ENCODE measurements at regions not wholly inside any gene's neighbourhood (a gene's known extent, or its start where the extent isn't known, plus 50 kb on each side); places are given as distances from the start of the nearest gene placed in this dataset.

GRCh38 chr3:65210026-65210814 lies 522.4 kb upstream of the ADAMTS9 start:
- no peak for TF ChIP-seq CTCF (IDR thresholded peaks at IDR 0.05; ENCODE audit: insufficient read depth, low read depth, low read length, missing control alignments)
- H3K4me3 ChIP-seq (ENCODE audit: low read length), result no peak overlapping the region
- no peak for DNase-seq (ENCODE audit: low read depth)

- TF ChIP-seq CTCF (IDR thresholded peaks at IDR 0.05; ENCODE audit: insufficient read depth, low read depth, low read length, missing control alignments), result no peak
- no peak for DNase-seq (ENCODE audit: low read depth)
- H3K4me3 ChIP-seq (ENCODE audit: low read length), result no peak overlapping the region
Observed at GRCh38 chr3:65202395-65202794, 514.6 kb upstream of the ADAMTS9 start.

GRCh38 chr3:65201926-65202325 lies 514.1 kb upstream of the ADAMTS9 start:
- TF ChIP-seq CTCF (IDR thresholded peaks at IDR 0.05; ENCODE audit: insufficient read depth, low read depth, low read length, missing control alignments), result no peak
- no peak for DNase-seq (ENCODE audit: low read depth)
- no peak overlapping the region for H3K4me3 ChIP-seq (ENCODE audit: low read length)

GRCh38 chr3:65200310-65200970 lies 512.6 kb upstream of the ADAMTS9 start:
- no peak for TF ChIP-seq CTCF (IDR thresholded peaks at IDR 0.05; ENCODE audit: insufficient read depth, low read depth, low read length, missing control alignments)
- no peak for DNase-seq (ENCODE audit: low read depth)

GRCh38 chr3:65196663-65197062 lies 508.9 kb upstream of the ADAMTS9 start:
- TF ChIP-seq CTCF (IDR thresholded peaks at IDR 0.05; ENCODE audit: insufficient read depth, low read depth, low read length, missing control alignments), result no peak
- H3K4me3 ChIP-seq (ENCODE audit: low read length), result no peak overlapping the region
- no peak for DNase-seq (ENCODE audit: low read depth)

More at GRCh38 chr3:65200310-65200970, 512.6 kb upstream of the ADAMTS9 start:
- no peak overlapping the region for H3K4me3 ChIP-seq (ENCODE audit: low read length)

GRCh38 chr3:65195211-65196006 lies 507.6 kb upstream of the ADAMTS9 start:
- DNase-seq (ENCODE audit: low read depth), result no peak
- no peak overlapping the region for H3K4me3 ChIP-seq (ENCODE audit: low read length)
- no peak for TF ChIP-seq CTCF (IDR thresholded peaks at IDR 0.05; ENCODE audit: insufficient read depth, low read depth, low read length, missing control alignments)
